ENCODE measurements at regions not wholly inside any gene's neighbourhood (a gene's known extent, or its start where the extent isn't known, plus 50 kb on each side); places are given as distances from the start of the nearest gene placed in this dataset.

DNA sequence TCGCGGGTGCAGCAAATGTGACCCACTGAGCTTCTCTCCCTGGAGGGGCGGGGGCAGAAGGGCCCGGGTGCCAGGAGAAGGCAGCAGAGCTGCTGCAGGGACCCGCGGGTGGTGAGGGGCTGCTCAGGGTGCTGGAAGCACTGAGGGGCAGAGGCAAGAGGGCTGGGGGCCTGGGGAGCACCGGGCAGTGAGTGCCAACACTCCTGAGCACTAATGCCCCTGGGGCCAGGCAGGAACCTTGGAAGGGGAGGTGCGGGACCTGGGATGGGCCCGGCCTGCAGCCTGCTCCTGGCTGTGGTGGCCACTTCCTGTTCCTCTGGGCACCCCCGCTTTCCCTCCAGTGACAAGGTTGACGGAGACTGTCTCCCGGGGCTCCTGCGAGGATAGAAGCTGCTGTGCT lies 66.5 kb upstream of the ADRA2C start:
- DNase-seq: no peak
- H3K4me1 ChIP-seq: no peaks in the 10 kb centered on the region
- H3K9me3 ChIP-seq: no peaks in the 10 kb centered on the region
- peaks cover 11% of the 10 kb centered on the region for H3K27me3 ChIP-seq
- H3K9ac ChIP-seq (ENCODE audit: low read depth in 2 of 2, low read length in 2 of 2): no peak overlapping the region
- TF ChIP-seq, protein P1, sequence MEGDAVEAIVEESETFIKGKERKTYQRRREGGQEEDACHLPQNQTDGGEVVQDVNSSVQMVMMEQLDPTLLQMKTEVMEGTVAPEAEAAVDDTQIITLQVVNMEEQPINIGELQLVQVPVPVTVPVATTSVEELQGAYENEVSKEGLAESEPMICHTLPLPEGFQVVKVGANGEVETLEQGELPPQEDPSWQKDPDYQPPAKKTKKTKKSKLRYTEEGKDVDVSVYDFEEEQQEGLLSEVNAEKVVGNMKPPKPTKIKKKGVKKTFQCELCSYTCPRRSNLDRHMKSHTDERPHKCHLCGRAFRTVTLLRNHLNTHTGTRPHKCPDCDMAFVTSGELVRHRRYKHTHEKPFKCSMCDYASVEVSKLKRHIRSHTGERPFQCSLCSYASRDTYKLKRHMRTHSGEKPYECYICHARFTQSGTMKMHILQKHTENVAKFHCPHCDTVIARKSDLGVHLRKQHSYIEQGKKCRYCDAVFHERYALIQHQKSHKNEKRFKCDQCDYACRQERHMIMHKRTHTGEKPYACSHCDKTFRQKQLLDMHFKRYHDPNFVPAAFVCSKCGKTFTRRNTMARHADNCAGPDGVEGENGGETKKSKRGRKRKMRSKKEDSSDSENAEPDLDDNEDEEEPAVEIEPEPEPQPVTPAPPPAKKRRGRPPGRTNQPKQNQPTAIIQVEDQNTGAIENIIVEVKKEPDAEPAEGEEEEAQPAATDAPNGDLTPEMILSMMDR (IDR thresholded peaks at IDR 0.05): no peak
- no peaks in the 10 kb centered on the region for H3K36me3 ChIP-seq
- H3K27ac ChIP-seq: no peak overlapping the region
- intact Hi-C loops (cut with DNase I): no loop called here
- no peak overlapping the region for H3K4me3 ChIP-seq

GRCh38 chr4:3699261-3699660 lies 66.9 kb upstream of the ADRA2C start:
- H3K9me3 ChIP-seq: no peaks in the 10 kb centered on the region
- TF ChIP-seq, protein P1 (IDR thresholded peaks at IDR 0.05): no peak
- peaks cover 11% of the 10 kb centered on the region for H3K27me3 ChIP-seq
- no peak for DNase-seq
- no peaks in the 10 kb centered on the region for H3K4me1 ChIP-seq
- no peak overlapping the region for H3K4me3 ChIP-seq
- intact Hi-C loops (cut with DNase I): no loop called here
- H3K36me3 ChIP-seq: no peaks in the 10 kb centered on the region
- no peak overlapping the region for H3K9ac ChIP-seq (ENCODE audit: low read depth in 2 of 2, low read length in 2 of 2)
- no peak overlapping the region for H3K27ac ChIP-seq

DNA sequence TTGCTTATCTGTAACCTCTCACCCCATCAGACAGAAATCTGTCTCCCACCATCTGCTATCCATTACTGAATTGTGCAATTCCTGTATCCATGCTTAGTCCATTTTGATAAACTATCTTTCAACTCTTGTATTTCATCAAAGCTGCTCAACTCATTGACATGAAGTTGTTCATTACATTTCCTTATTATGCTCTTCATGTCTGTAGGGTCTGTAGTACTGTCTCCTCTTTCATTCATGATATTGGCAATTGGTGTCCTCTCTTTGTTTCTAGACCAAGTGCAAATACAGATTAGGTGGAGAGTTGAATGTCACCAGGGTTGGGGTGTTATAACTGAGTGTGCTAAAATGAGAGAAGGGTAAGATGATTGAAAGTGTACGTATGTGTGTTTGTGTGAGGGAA lies 69.2 kb upstream of the ADRA2C start:
- peaks cover 8% of the 10 kb centered on the region for H3K27me3 ChIP-seq
- no peaks in the 10 kb centered on the region for H3K4me1 ChIP-seq
- TF ChIP-seq, protein P1 (IDR thresholded peaks at IDR 0.05): no peak
- no peak overlapping the region for H3K9ac ChIP-seq (ENCODE audit: low read depth in 2 of 2, low read length in 2 of 2)
- no peaks in the 10 kb centered on the region for H3K9me3 ChIP-seq
- DNase-seq: no peak
- no peak overlapping the region for H3K4me3 ChIP-seq
- H3K27ac ChIP-seq: no peak overlapping the region
- intact Hi-C loops (cut with DNase I): no loop called here
- no peaks in the 10 kb centered on the region for H3K36me3 ChIP-seq

GRCh38 chr4:3690551-3691152 lies 75.5 kb upstream of the ADRA2C start:
- no peak for DNase-seq
- no peak overlapping the region for H3K9ac ChIP-seq (ENCODE audit: low read depth in 2 of 2, low read length in 2 of 2)
- no peaks in the 10 kb centered on the region for H3K36me3 ChIP-seq
- H3K9me3 ChIP-seq: no peaks in the 10 kb centered on the region
- no peaks in the 10 kb centered on the region for H3K27me3 ChIP-seq
- TF ChIP-seq, protein P1 (IDR thresholded peaks at IDR 0.05): no peak
- intact Hi-C loops (cut with DNase I): no loop called here
- no peak overlapping the region for H3K4me3 ChIP-seq
- no peaks in the 10 kb centered on the region for H3K4me1 ChIP-seq
- H3K27ac ChIP-seq: no peak overlapping the region

- Histone ChIP-seq H3K9me3 (no peaks in the 10 kb centered on the region), H3K4me1 (no peaks in the 10 kb centered on the region), H3K36me3 (no peaks in the 10 kb centered on the region), H3K9ac (ENCODE audit: low read depth in 2 of 2, low read length in 2 of 2) (no peak overlapping the region), H3K4me3 (no peak overlapping the region), H3K27ac (no peak overlapping the region), H3K27me3 (no peaks in the 10 kb centered on the region)
- no peak for DNase-seq
- intact Hi-C loops (cut with DNase I): no loop called here
- TF ChIP-seq, protein P1 (IDR thresholded peaks at IDR 0.05): no peak
These were observed 76.3 kb upstream of the ADRA2C start for GRCh38 chr4:3689576-3690550.

Measured in colonic mucosa (tissue), 4 donors.